MM.1S (cell line): ENCODE measurements at regions not wholly inside any gene's neighbourhood (a gene's known extent, or its start where the extent isn't known, plus 50 kb on each side); places are given as distances from the start of the nearest gene placed in this dataset.

ENCODE experiments used
- DNase-seq: peaks from one replicate; pipeline ENCODE4 v3.0.0-alpha.2; 2015
- H2AFZ ChIP-seq: fragments of 300-600 bp; sonication (generic); 2 replicates; pipeline ENCODE4 v1.6.0; 2016; ENCODE audit warnings: antibody characterized with exemption, low read length
- H3F3A ChIP-seq: fragments of 300-600 bp; sonication (generic); 2 replicates; pipeline ENCODE4 v1.6.1; 2016; ENCODE audit warnings: mild to moderate bottlenecking, antibody characterized with exemption, low read length, moderate library complexity, mixed read lengths; ENCODE audit not compliant: insufficient read depth
- H3K27ac ChIP-seq: fragments of 300-600 bp; sonication (generic); 2 replicates; pipeline ENCODE4 v1.5.1; 2016; ENCODE audit warnings: mild to moderate bottlenecking, low read length
- H3K27me3 ChIP-seq: fragments of 300-600 bp; sonication (generic); replicated peaks from 2 replicates; pipeline ENCODE4 v1.6.0; 2016; ENCODE audit warnings: low read length; ENCODE audit not compliant: insufficient read depth
- H3K36me3 ChIP-seq: fragments of 300-600 bp; sonication (generic); replicated peaks from 2 replicates; pipeline ENCODE4 v1.6.1; 2016; ENCODE audit warnings: mild to moderate bottlenecking, low read length, mixed read lengths; ENCODE audit not compliant: insufficient read depth
- H3K4me1 ChIP-seq: fragments of 300-600 bp; sonication (generic); 2 replicates; pipeline ENCODE4 v1.6.1; 2016; ENCODE audit warnings: low read length, mixed read lengths
- H3K4me2 ChIP-seq: fragments of 300-600 bp; sonication (generic); 2 replicates; pipeline ENCODE4 v1.6.0; 2016; ENCODE audit warnings: low read depth, low read length
- H3K4me3 ChIP-seq: fragments of 300-600 bp; sonication (generic); 2 replicates; pipeline ENCODE4 v1.5.1; 2016; ENCODE audit warnings: low read length, mixed read lengths
- H3K79me2 ChIP-seq: fragments of 300-600 bp; sonication (generic); 2 replicates; pipeline ENCODE4 v1.6.1; 2016; ENCODE audit warnings: mixed run types, low read length, mixed read lengths
- H3K9ac ChIP-seq: fragments of 300-600 bp; sonication (generic); 2 replicates; pipeline ENCODE4 v1.6.1; 2016; ENCODE audit warnings: low read length, mixed read lengths
- H3K9me2 ChIP-seq: fragments of 300-600 bp; sonication (generic); replicated peaks from 2 replicates; pipeline ENCODE4 v1.6.1; 2016; ENCODE audit warnings: mild to moderate bottlenecking, low read length, mixed read lengths; ENCODE audit not compliant: insufficient read depth
- H3K9me3 ChIP-seq: fragments of 300-600 bp; sonication (generic); replicated peaks from 2 replicates; pipeline ENCODE4 v1.6.1; 2016; ENCODE audit warnings: mild to moderate bottlenecking, low read length, mixed read lengths; ENCODE audit not compliant: insufficient read depth
- H4K20me1 ChIP-seq: fragments of 300-600 bp; sonication (generic); 2 replicates; pipeline ENCODE4 v1.6.1; 2016; ENCODE audit warnings: mild to moderate bottlenecking, low read length, moderate library complexity, mixed read lengths; ENCODE audit not compliant: insufficient read depth
- CTCF ChIP-seq: fragments of 300-600 bp; sonication (generic); IDR thresholded peaks from 2 replicates; pipeline ENCODE4 v1.5.1; 2016; ENCODE audit warnings: antibody characterized with exemption, low read length, mixed read lengths
- EZH2 ChIP-seq: fragments of 300-600 bp; sonication (generic); optimal IDR thresholded peaks from 2 replicates; pipeline ENCODE3; 2017; ENCODE audit warnings: low read depth, mild to moderate bottlenecking, antibody characterized with exemption, low read length, mixed read lengths
- EZH2phosphoT487 ChIP-seq: fragments of 300-600 bp; sonication (generic); IDR thresholded peaks from 2 replicates; pipeline ENCODE4 v1.6.1; 2018; ENCODE audit warnings: antibody characterized with exemption, low read length

GRCh38 chr3:154799800-154800199, 280.3 kb upstream of the MME start:
- H3K9ac ChIP-seq, result no peak overlapping the region
- no peak for DNase-seq
- H3K79me2 ChIP-seq, result no peaks in the 10 kb centered on the region
- H3F3A ChIP-seq, result no peaks in the 10 kb centered on the region
- H3K27ac ChIP-seq, result no peak overlapping the region
- no peaks in the 10 kb centered on the region for H4K20me1 ChIP-seq
- H3K4me1 ChIP-seq, result no peaks in the 10 kb centered on the region
- no peak for TF ChIP-seq CTCF
- no peak for TF ChIP-seq EZH2
- no peak for TF ChIP-seq EZH2phosphoT487
- H3K4me3 ChIP-seq, result no peak overlapping the region
- no peaks in the 10 kb centered on the region for H3K9me2 ChIP-seq
- H2AFZ ChIP-seq, result no peak overlapping the region; the same call in 1 of the 2 replicates
- no peaks in the 10 kb centered on the region for H3K9me3 ChIP-seq
- no peaks in the 10 kb centered on the region for H3K36me3 ChIP-seq
- H3K27me3 ChIP-seq, result no peaks in the 10 kb centered on the region
- no peak overlapping the region for H3K4me2 ChIP-seq

GRCh38 chr3:154795582-154795981, 284.5 kb upstream of the MME start:
- H3F3A ChIP-seq, result no peaks in the 10 kb centered on the region
- H3K9me2 ChIP-seq, result no peaks in the 10 kb centered on the region
- no peaks in the 10 kb centered on the region for H3K4me1 ChIP-seq
- H3K4me3 ChIP-seq, result no peak overlapping the region
- no peaks in the 10 kb centered on the region for H3K79me2 ChIP-seq
- H3K27ac ChIP-seq, result no peak overlapping the region
- no peak for DNase-seq
- TF ChIP-seq EZH2 (no peak), EZH2phosphoT487 (no peak), CTCF (no peak)
- no peak overlapping the region for H3K9ac ChIP-seq
- no peaks in the 10 kb centered on the region for H4K20me1 ChIP-seq
- H2AFZ ChIP-seq, result no peak overlapping the region
- H3K27me3 ChIP-seq, result no peaks in the 10 kb centered on the region
- H3K9me3 ChIP-seq, result no peaks in the 10 kb centered on the region
- H3K4me2 ChIP-seq, result no peak overlapping the region
- no peaks in the 10 kb centered on the region for H3K36me3 ChIP-seq

- no peak for TF ChIP-seq EZH2phosphoT487
- no peak for TF ChIP-seq CTCF
- no peak for TF ChIP-seq EZH2
- Histone ChIP-seq H4K20me1 (no peaks in the 10 kb centered on the region), H3K4me1 (no peaks in the 10 kb centered on the region), H3K9me2 (no peaks in the 10 kb centered on the region), H3K27me3 (no peaks in the 10 kb centered on the region), H3F3A (no peaks in the 10 kb centered on the region), H3K79me2 (no peaks in the 10 kb centered on the region), H3K9ac (no peak overlapping the region), H3K27ac (no peak overlapping the region), H3K36me3 (no peaks in the 10 kb centered on the region), H3K9me3 (no peaks in the 10 kb centered on the region), H3K4me2 (no peak overlapping the region), H2AFZ (no peak overlapping the region), H3K4me3 (no peak overlapping the region)
- DNase-seq, result no peak
Measured at GRCh38 chr3:154794814-154795445, 285.2 kb upstream of the MME start.
